ENCODE measurements at regions not wholly inside any gene's neighbourhood (a gene's known extent, or its start where the extent isn't known, plus 50 kb on each side); places are given as distances from the start of the nearest gene placed in this dataset.
"Not testable (repeated sequence)": the region's sequence is repeated elsewhere in the genome, so short reads cannot be mapped to it uniquely, and the experiment has no call there.

- Mint-ChIP-seq H3K27ac (no peak overlapping the region), H3K4me3 (no peak overlapping the region), H3K36me3 (no peaks in the 10 kb centered on the region), H3K9me3 (peaks cover 2 to 26% (median 13%) of the 10 kb centered on the region in 8 donors), H3K27me3 (no peaks in the 10 kb centered on the region), H3K4me1 (no peaks in the 10 kb centered on the region)
- H3K27me3 ChIP-seq (ENCODE audit: insufficient read depth, low read length) = no peaks in the 10 kb centered on the region
- H3K27ac ChIP-seq (ENCODE audit: low read depth, low read length) = no peak overlapping the region
- intact Hi-C loops (cut with micrococcal nuclease) = no loop called here
- ChIA-PET POLR2A (ENCODE audit: partially characterized antibody) (no interaction called here), CTCF (ENCODE audit: partially characterized antibody) (no interaction called here)
- DNase-seq = no peak
- H3K4me3 ChIP-seq (ENCODE audit: low read length in 2 of 2) = no peak overlapping the region
- no peaks in the 10 kb centered on the region for H3K9me3 ChIP-seq (ENCODE audit: control insufficient read depth in 1 of 2, low read length in 2 of 2)
- H3K4me1 ChIP-seq (ENCODE audit: insufficient read depth, low read length) = no peaks in the 10 kb centered on the region
- no peaks in the 10 kb centered on the region for H3K36me3 ChIP-seq (ENCODE audit: insufficient read depth, low read length)
These were observed 1261.4 kb upstream of the TENM4 start for GRCh38 chr11:80702264-80702663.

GRCh38 chr11:80700386-80700785 is 1259.6 kb upstream of the TENM4 start:
- Mint-ChIP-seq H3K4me1 (no peaks in the 10 kb centered on the region), H3K36me3 (no peaks in the 10 kb centered on the region), H3K9me3 (peaks cover 2 to 28% (median 13%) of the 10 kb centered on the region in 8 donors), H3K4me3 (no peak overlapping the region), H3K27ac (no peak overlapping the region), H3K27me3 (no peaks in the 10 kb centered on the region)
- ChIA-PET CTCF (ENCODE audit: partially characterized antibody) (no interaction called here), POLR2A (ENCODE audit: partially characterized antibody) (no interaction called here)
- DNase-seq = no peak
- no peak overlapping the region for H3K27ac ChIP-seq (ENCODE audit: low read depth, low read length)
- H3K9me3 ChIP-seq (ENCODE audit: control insufficient read depth in 1 of 2, low read length in 2 of 2) = no peaks in the 10 kb centered on the region
- intact Hi-C loops (cut with micrococcal nuclease) = no loop called here
- H3K4me1 ChIP-seq (ENCODE audit: insufficient read depth, low read length) = no peaks in the 10 kb centered on the region
- H3K36me3 ChIP-seq (ENCODE audit: insufficient read depth, low read length) = no peaks in the 10 kb centered on the region
- no peaks in the 10 kb centered on the region for H3K27me3 ChIP-seq (ENCODE audit: insufficient read depth, low read length)
- no peak overlapping the region for H3K4me3 ChIP-seq (ENCODE audit: low read length in 2 of 2)

- H3K27ac Mint-ChIP-seq; H3K27me3 ChIP-seq (ENCODE audit: insufficient read depth, low read length); H3K4me3 ChIP-seq (ENCODE audit: low read length in 2 of 2); H3K9me3 ChIP-seq (ENCODE audit: control insufficient read depth in 1 of 2, low read length in 2 of 2); POLR2A ChIA-PET (ENCODE audit: partially characterized antibody); H3K4me1 Mint-ChIP-seq; H3K4me1 ChIP-seq (ENCODE audit: insufficient read depth, low read length); H3K36me3 ChIP-seq (ENCODE audit: insufficient read depth, low read length); H3K27ac ChIP-seq (ENCODE audit: low read depth, low read length); H3K4me3 Mint-ChIP-seq; H3K27me3 Mint-ChIP-seq; H3K36me3 Mint-ChIP-seq; intact Hi-C loops (cut with micrococcal nuclease); CTCF ChIA-PET (ENCODE audit: partially characterized antibody); DNase-seq: not testable (repeated sequence)
- peaks cover 2 to 24% (median 11%) of the 10 kb centered on the region in 8 donors for H3K9me3 Mint-ChIP-seq
These were observed 1258.8 kb upstream of the TENM4 start for GRCh38 chr11:80699406-80700177.

- Mint-ChIP-seq H3K4me3 (no peak overlapping the region), H3K27ac (no peak overlapping the region), H3K36me3 (no peaks in the 10 kb centered on the region), H3K27me3 (no peaks in the 10 kb centered on the region), H3K9me3 (peaks cover 2 to 24% (median 12%) of the 10 kb centered on the region in 8 donors), H3K4me1 (no peaks in the 10 kb centered on the region)
- no peak for DNase-seq
- Histone ChIP-seq H3K4me1 (ENCODE audit: insufficient read depth, low read length) (no peaks in the 10 kb centered on the region), H3K9me3 (ENCODE audit: control insufficient read depth in 1 of 2, low read length in 2 of 2) (no peaks in the 10 kb centered on the region), H3K27ac (ENCODE audit: low read depth, low read length) (no peak overlapping the region), H3K4me3 (ENCODE audit: low read length in 2 of 2) (no peak overlapping the region), H3K27me3 (ENCODE audit: insufficient read depth, low read length) (no peaks in the 10 kb centered on the region), H3K36me3 (ENCODE audit: insufficient read depth, low read length) (no peaks in the 10 kb centered on the region)
- intact Hi-C loops (cut with micrococcal nuclease) = no loop called here
- ChIA-PET POLR2A (ENCODE audit: partially characterized antibody) (no interaction called here), CTCF (ENCODE audit: partially characterized antibody) (no interaction called here)
These were observed 1257.8 kb upstream of the TENM4 start for GRCh38 chr11:80698637-80699036.

GRCh38 chr11:80694385-80694784 is 1253.6 kb upstream of the TENM4 start:
- H3K27ac ChIP-seq (ENCODE audit: low read depth, low read length) = no peak overlapping the region
- H3K36me3 ChIP-seq (ENCODE audit: insufficient read depth, low read length) = no peaks in the 10 kb centered on the region
- H3K27me3 ChIP-seq (ENCODE audit: insufficient read depth, low read length) = no peaks in the 10 kb centered on the region
- H3K4me3 ChIP-seq (ENCODE audit: low read length in 2 of 2) = no peak overlapping the region
- H3K36me3 Mint-ChIP-seq = no peaks in the 10 kb centered on the region
- no peaks in the 10 kb centered on the region for H3K27me3 Mint-ChIP-seq
- ChIA-PET POLR2A (ENCODE audit: partially characterized antibody) (no interaction called here), CTCF (ENCODE audit: partially characterized antibody) (no interaction called here)
- H3K4me1 ChIP-seq (ENCODE audit: insufficient read depth, low read length) = no peaks in the 10 kb centered on the region
- DNase-seq = no peak
- H3K4me3 Mint-ChIP-seq = no peak overlapping the region
- peaks cover 0 to 18% (median 8%) of the 10 kb centered on the region in 8 donors for H3K9me3 Mint-ChIP-seq
- intact Hi-C loops (cut with micrococcal nuclease) = no loop called here
- H3K9me3 ChIP-seq (ENCODE audit: control insufficient read depth in 1 of 2, low read length in 2 of 2) = no peaks in the 10 kb centered on the region
- H3K4me1 Mint-ChIP-seq = no peaks in the 10 kb centered on the region
- H3K27ac Mint-ChIP-seq = no peak overlapping the region

- Histone ChIP-seq H3K36me3 (ENCODE audit: insufficient read depth, low read length) (no peaks in the 10 kb centered on the region), H3K4me3 (ENCODE audit: low read length in 2 of 2) (no peak overlapping the region), H3K9me3 (ENCODE audit: control insufficient read depth in 1 of 2, low read length in 2 of 2) (no peaks in the 10 kb centered on the region), H3K27ac (ENCODE audit: low read depth, low read length) (no peak overlapping the region), H3K27me3 (ENCODE audit: insufficient read depth, low read length) (no peaks in the 10 kb centered on the region), H3K4me1 (ENCODE audit: insufficient read depth, low read length) (no peaks in the 10 kb centered on the region)
- H3K4me3 Mint-ChIP-seq = no peak overlapping the region
- DNase-seq = no peak
- H3K4me1 Mint-ChIP-seq = no peaks in the 10 kb centered on the region
- ChIA-PET CTCF (ENCODE audit: partially characterized antibody) (no interaction called here), POLR2A (ENCODE audit: partially characterized antibody) (no interaction called here)
- H3K27me3 Mint-ChIP-seq = no peaks in the 10 kb centered on the region
- no peak overlapping the region for H3K27ac Mint-ChIP-seq
- intact Hi-C loops (cut with micrococcal nuclease) = no loop called here
- peaks cover 4 to 22% (median 5%) of the 10 kb centered on the region in 8 donors for H3K9me3 Mint-ChIP-seq
- H3K36me3 Mint-ChIP-seq = no peaks in the 10 kb centered on the region
These were observed 1247.1 kb upstream of the TENM4 start for GRCh38 chr11:80687941-80688340.

- Histone ChIP-seq H3K4me3 (ENCODE audit: low read length in 2 of 2) (no peak overlapping the region), H3K27ac (ENCODE audit: low read depth, low read length) (no peak overlapping the region), H3K36me3 (ENCODE audit: insufficient read depth, low read length) (no peaks in the 10 kb centered on the region), H3K4me1 (ENCODE audit: insufficient read depth, low read length) (no peaks in the 10 kb centered on the region), H3K9me3 (ENCODE audit: control insufficient read depth in 1 of 2, low read length in 2 of 2) (no peaks in the 10 kb centered on the region), H3K27me3 (ENCODE audit: insufficient read depth, low read length) (no peaks in the 10 kb centered on the region)
- CTCF ChIA-PET (ENCODE audit: partially characterized antibody) = no interaction called here
- Mint-ChIP-seq H3K27me3 (no peaks in the 10 kb centered on the region), H3K9me3 (peaks cover 2 to 22% (median 5%) of the 10 kb centered on the region in 8 donors), H3K4me1 (no peaks in the 10 kb centered on the region), H3K36me3 (no peaks in the 10 kb centered on the region), H3K27ac (no peak overlapping the region), H3K4me3 (no peak overlapping the region)
- no peak for DNase-seq
- POLR2A ChIA-PET (ENCODE audit: partially characterized antibody) = no interaction called here
- intact Hi-C loops (cut with micrococcal nuclease) = no loop called here
These were observed 1246.1 kb upstream of the TENM4 start for GRCh38 chr11:80686889-80687288.

GRCh38 chr11:80673566-80673965 is 1232.7 kb upstream of the TENM4 start:
- Mint-ChIP-seq H3K4me3 (no peak overlapping the region), H3K27ac (no peak overlapping the region)

More at GRCh38 chr11:80673566-80673965, 1232.7 kb upstream of the TENM4 start:
- ChIA-PET CTCF (ENCODE audit: partially characterized antibody) (no interaction called here), POLR2A (ENCODE audit: partially characterized antibody) (no interaction called here)
- H3K27me3 ChIP-seq (ENCODE audit: insufficient read depth, low read length) = no peaks in the 10 kb centered on the region
- H3K4me1 Mint-ChIP-seq = no peaks in the 10 kb centered on the region
- H3K36me3 ChIP-seq (ENCODE audit: insufficient read depth, low read length) = no peaks in the 10 kb centered on the region
- no peaks in the 10 kb centered on the region for H3K9me3 ChIP-seq (ENCODE audit: control insufficient read depth in 1 of 2, low read length in 2 of 2)
- H3K27me3 Mint-ChIP-seq = no peaks in the 10 kb centered on the region
- no peak for DNase-seq
- H3K27ac ChIP-seq (ENCODE audit: low read depth, low read length) = no peak overlapping the region
- peaks cover 5 to 22% (median 11%) of the 10 kb centered on the region in 8 donors for H3K9me3 Mint-ChIP-seq
- intact Hi-C loops (cut with micrococcal nuclease) = no loop called here
- no peak overlapping the region for H3K4me3 ChIP-seq (ENCODE audit: low read length in 2 of 2)
- no peaks in the 10 kb centered on the region for H3K36me3 Mint-ChIP-seq
- no peaks in the 10 kb centered on the region for H3K4me1 ChIP-seq (ENCODE audit: insufficient read depth, low read length)

Measured in CD4-positive, alpha-beta memory T cell (primary cell).